BE2C (cell line): ENCODE measurements at regions not wholly inside any gene's neighbourhood (a gene's known extent, or its start where the extent isn't known, plus 50 kb on each side); places are given as distances from the start of the nearest gene placed in this dataset.

Source experiments
- DNase-seq: peaks from one replicate; pipeline ENCODE4 v3.0.0-alpha.2; 2020
- H3K27me3 ChIP-seq: fragments of 250-450 bp; sonication (Bioruptor Pico); 2 replicates; pipeline ENCODE4 v1.5.1; 2020; ENCODE audit warnings: mild to moderate bottlenecking
- H3K36me3 ChIP-seq: fragments of 250-450 bp; sonication (Bioruptor Pico); 2 replicates; pipeline ENCODE4 v1.5.1; 2020; ENCODE audit warnings: mild to moderate bottlenecking
- H3K4me1 ChIP-seq: fragments of 250-450 bp; sonication (Bioruptor Pico); 2 replicates; pipeline ENCODE4 v1.5.1; 2020
- H3K4me3 ChIP-seq: 2 replicates; pipeline ENCODE4 v1.5.1; 2011; ENCODE audit warnings: low read depth, low read length
- H3K9me3 ChIP-seq: fragments of 250-450 bp; sonication (Bioruptor Pico); 2 replicates; pipeline ENCODE4 v1.5.1; 2020
- CTCF ChIP-seq: IDR thresholded peaks from 2 replicates; pipeline ENCODE4 v1.5.1; 2012; ENCODE audit warnings: mild to moderate bottlenecking, low read depth, low read length

- no peak for TF ChIP-seq CTCF
- no peaks in the 10 kb centered on the region for H3K36me3 ChIP-seq
- no peaks in the 10 kb centered on the region for H3K4me1 ChIP-seq
- no peaks in the 10 kb centered on the region for H3K9me3 ChIP-seq
- DNase-seq = no peak
- no peak overlapping the region for H3K4me3 ChIP-seq
- H3K27me3 ChIP-seq = peaks cover 6% of the 10 kb centered on the region; the same call in 1 of the 2 replicates
Observed at GRCh38 chr21:33971492-33972013, 55.9 kb upstream of the ATP5PO start.

- Histone ChIP-seq H3K4me3 (no peak overlapping the region), H3K27me3 (peaks cover 6% of the 10 kb centered on the region; the same call in 1 of the 2 replicates), H3K9me3 (no peaks in the 10 kb centered on the region), H3K36me3 (no peaks in the 10 kb centered on the region), H3K4me1 (no peaks in the 10 kb centered on the region)
- DNase-seq = no peak
- TF ChIP-seq CTCF = no peak
Observed at GRCh38 chr21:33969581-33969980, 54.0 kb upstream of the ATP5PO start.

GRCh38 chr21:33968995-33969348 is 53.4 kb upstream of the ATP5PO start:
- TF ChIP-seq CTCF = no peak
- Histone ChIP-seq H3K27me3 (peaks cover 7% of the 10 kb centered on the region; the same call in 1 of the 2 replicates), H3K9me3 (no peaks in the 10 kb centered on the region), H3K4me3 (no peak overlapping the region), H3K36me3 (no peaks in the 10 kb centered on the region), H3K4me1 (no peaks in the 10 kb centered on the region)
- no peak for DNase-seq

GRCh38 chr21:33968080-33968994 is 52.7 kb upstream of the ATP5PO start:
- Histone ChIP-seq H3K4me3 (peak overlapping the region; percentile 25), H3K27me3 (peaks cover 10% of the 10 kb centered on the region), H3K4me1 (no peaks in the 10 kb centered on the region), H3K9me3 (no peaks in the 10 kb centered on the region), H3K36me3 (no peaks in the 10 kb centered on the region)
- TF ChIP-seq CTCF = no peak
- DNase-seq = peak; percentile 39

GRCh38 chr21:33967086-33967571 is 51.5 kb upstream of the ATP5PO start:
- Histone ChIP-seq H3K36me3 (no peaks in the 10 kb centered on the region), H3K4me1 (no peaks in the 10 kb centered on the region)
- DNase-seq = no peak

More at GRCh38 chr21:33967086-33967571, 51.5 kb upstream of the ATP5PO start:
- Histone ChIP-seq H3K9me3 (no peaks in the 10 kb centered on the region), H3K27me3 (peaks cover 16% of the 10 kb centered on the region), H3K4me3 (no peak overlapping the region)
- no peak for TF ChIP-seq CTCF
